ENCODE measurements at regions not wholly inside any gene's neighbourhood (a gene's known extent, or its start where the extent isn't known, plus 50 kb on each side); places are given as distances from the start of the nearest gene placed in this dataset.

GRCh38 chr3:111373239-111373638, 168.8 kb upstream of the CD96 start:
- no peaks in the 10 kb centered on the region for H3K4me1 ChIP-seq (ENCODE audit: control insufficient read depth in 2 of 2, insufficient read depth in 2 of 2, low read length in 2 of 2)
- no peak overlapping the region for H3K4me3 ChIP-seq (ENCODE audit: low read length in 2 of 2)
- no peaks in the 10 kb centered on the region for H3K27me3 ChIP-seq (ENCODE audit: control insufficient read depth in 2 of 2, insufficient read depth in 2 of 2, low read length in 2 of 2)
- H3K27ac ChIP-seq (ENCODE audit: low read depth in 2 of 2, low read length in 2 of 2), result no peak overlapping the region
- H3K36me3 ChIP-seq (ENCODE audit: control insufficient read depth in 2 of 2, insufficient read depth in 2 of 2, low read length in 2 of 2), result no peaks in the 10 kb centered on the region
- peaks cover 0 to 5% of the 10 kb centered on the region in 2 donors for H3K9me3 ChIP-seq (ENCODE audit: control insufficient read depth in 2 of 2, low read length in 2 of 2)
- no peak overlapping the region for H3K9ac ChIP-seq (ENCODE audit: low read depth in 1 of 2, low read length in 2 of 2)

GRCh38 chr3:111373861-111374260, 168.1 kb upstream of the CD96 start:
- no peaks in the 10 kb centered on the region for H3K4me1 ChIP-seq (ENCODE audit: control insufficient read depth in 2 of 2, insufficient read depth in 2 of 2, low read length in 2 of 2)
- H3K4me3 ChIP-seq (ENCODE audit: low read length in 2 of 2), result no peak overlapping the region
- H3K27ac ChIP-seq (ENCODE audit: low read depth in 2 of 2, low read length in 2 of 2), result no peak overlapping the region
- no peaks in the 10 kb centered on the region for H3K36me3 ChIP-seq (ENCODE audit: control insufficient read depth in 2 of 2, insufficient read depth in 2 of 2, low read length in 2 of 2)
- H3K9me3 ChIP-seq (ENCODE audit: control insufficient read depth in 2 of 2, low read length in 2 of 2), result peaks cover 0 to 5% of the 10 kb centered on the region in 2 donors
- H3K27me3 ChIP-seq (ENCODE audit: control insufficient read depth in 2 of 2, insufficient read depth in 2 of 2, low read length in 2 of 2), result no peaks in the 10 kb centered on the region
- H3K9ac ChIP-seq (ENCODE audit: low read depth in 1 of 2, low read length in 2 of 2), result no peak overlapping the region

- Histone ChIP-seq H3K27ac (ENCODE audit: low read depth in 2 of 2, low read length in 2 of 2) (no peak overlapping the region), H3K4me1 (ENCODE audit: control insufficient read depth in 2 of 2, insufficient read depth in 2 of 2, low read length in 2 of 2) (no peaks in the 10 kb centered on the region), H3K9me3 (ENCODE audit: control insufficient read depth in 2 of 2, low read length in 2 of 2) (no peaks in the 10 kb centered on the region), H3K4me3 (ENCODE audit: low read length in 2 of 2) (no peak overlapping the region), H3K9ac (ENCODE audit: low read depth in 1 of 2, low read length in 2 of 2) (no peak overlapping the region), H3K36me3 (ENCODE audit: control insufficient read depth in 2 of 2, insufficient read depth in 2 of 2, low read length in 2 of 2) (no peaks in the 10 kb centered on the region), H3K27me3 (ENCODE audit: control insufficient read depth in 2 of 2, insufficient read depth in 2 of 2, low read length in 2 of 2) (no peaks in the 10 kb centered on the region)
Measured at GRCh38 chr3:111385971-111386495, 156.0 kb upstream of the CD96 start.

GRCh38 chr3:111392894-111393398, 149.1 kb upstream of the CD96 start:
- Histone ChIP-seq H3K9ac (ENCODE audit: low read depth in 1 of 2, low read length in 2 of 2) (no peak overlapping the region), H3K27ac (ENCODE audit: low read depth in 2 of 2, low read length in 2 of 2) (no peak overlapping the region), H3K4me1 (ENCODE audit: control insufficient read depth in 2 of 2, insufficient read depth in 2 of 2, low read length in 2 of 2) (no peaks in the 10 kb centered on the region), H3K4me3 (ENCODE audit: low read length in 2 of 2) (no peak overlapping the region), H3K9me3 (ENCODE audit: control insufficient read depth in 2 of 2, low read length in 2 of 2) (no peaks in the 10 kb centered on the region), H3K36me3 (ENCODE audit: control insufficient read depth in 2 of 2, insufficient read depth in 2 of 2, low read length in 2 of 2) (no peaks in the 10 kb centered on the region), H3K27me3 (ENCODE audit: control insufficient read depth in 2 of 2, insufficient read depth in 2 of 2, low read length in 2 of 2) (no peaks in the 10 kb centered on the region)

- no peak overlapping the region for H3K4me3 ChIP-seq (ENCODE audit: low read length in 2 of 2)
- H3K9me3 ChIP-seq (ENCODE audit: control insufficient read depth in 2 of 2, low read length in 2 of 2), result no peaks in the 10 kb centered on the region
- H3K36me3 ChIP-seq (ENCODE audit: control insufficient read depth in 2 of 2, insufficient read depth in 2 of 2, low read length in 2 of 2), result no peaks in the 10 kb centered on the region
- H3K9ac ChIP-seq (ENCODE audit: low read depth in 1 of 2, low read length in 2 of 2), result no peak overlapping the region
- H3K27me3 ChIP-seq (ENCODE audit: control insufficient read depth in 2 of 2, insufficient read depth in 2 of 2, low read length in 2 of 2), result no peaks in the 10 kb centered on the region
- no peak overlapping the region for H3K27ac ChIP-seq (ENCODE audit: low read depth in 2 of 2, low read length in 2 of 2)
- H3K4me1 ChIP-seq (ENCODE audit: control insufficient read depth in 2 of 2, insufficient read depth in 2 of 2, low read length in 2 of 2), result no peaks in the 10 kb centered on the region
Measured at GRCh38 chr3:111412656-111413055, 129.3 kb upstream of the CD96 start.

GRCh38 chr3:111414531-111414930, 127.5 kb upstream of the CD96 start:
- no peak overlapping the region for H3K9ac ChIP-seq (ENCODE audit: low read depth in 1 of 2, low read length in 2 of 2)
- H3K27me3 ChIP-seq (ENCODE audit: control insufficient read depth in 2 of 2, insufficient read depth in 2 of 2, low read length in 2 of 2), result no peaks in the 10 kb centered on the region
- H3K4me3 ChIP-seq (ENCODE audit: low read length in 2 of 2), result no peak overlapping the region
- H3K27ac ChIP-seq (ENCODE audit: low read depth in 2 of 2, low read length in 2 of 2), result no peak overlapping the region
- no peaks in the 10 kb centered on the region for H3K4me1 ChIP-seq (ENCODE audit: control insufficient read depth in 2 of 2, insufficient read depth in 2 of 2, low read length in 2 of 2)
- no peaks in the 10 kb centered on the region for H3K9me3 ChIP-seq (ENCODE audit: control insufficient read depth in 2 of 2, low read length in 2 of 2)
- H3K36me3 ChIP-seq (ENCODE audit: control insufficient read depth in 2 of 2, insufficient read depth in 2 of 2, low read length in 2 of 2), result no peaks in the 10 kb centered on the region

- Histone ChIP-seq H3K9ac (ENCODE audit: low read depth in 1 of 2, low read length in 2 of 2) (no peak overlapping the region), H3K9me3 (ENCODE audit: control insufficient read depth in 2 of 2, low read length in 2 of 2) (no peaks in the 10 kb centered on the region), H3K27me3 (ENCODE audit: control insufficient read depth in 2 of 2, insufficient read depth in 2 of 2, low read length in 2 of 2) (no peaks in the 10 kb centered on the region), H3K36me3 (ENCODE audit: control insufficient read depth in 2 of 2, insufficient read depth in 2 of 2, low read length in 2 of 2) (no peaks in the 10 kb centered on the region), H3K27ac (ENCODE audit: low read depth in 2 of 2, low read length in 2 of 2) (no peak overlapping the region), H3K4me3 (ENCODE audit: low read length in 2 of 2) (no peak overlapping the region), H3K4me1 (ENCODE audit: control insufficient read depth in 2 of 2, insufficient read depth in 2 of 2, low read length in 2 of 2) (no peaks in the 10 kb centered on the region)
Measured at GRCh38 chr3:111415018-111415417, 127.0 kb upstream of the CD96 start.

GRCh38 chr3:111418391-111418790, 123.6 kb upstream of the CD96 start:
- no peak overlapping the region for H3K27ac ChIP-seq (ENCODE audit: low read depth in 2 of 2, low read length in 2 of 2)
- no peaks in the 10 kb centered on the region for H3K9me3 ChIP-seq (ENCODE audit: control insufficient read depth in 2 of 2, low read length in 2 of 2)
- H3K9ac ChIP-seq (ENCODE audit: low read depth in 1 of 2, low read length in 2 of 2), result no peak overlapping the region
- no peak overlapping the region for H3K4me3 ChIP-seq (ENCODE audit: low read length in 2 of 2)
- no peaks in the 10 kb centered on the region for H3K4me1 ChIP-seq (ENCODE audit: control insufficient read depth in 2 of 2, insufficient read depth in 2 of 2, low read length in 2 of 2)
- H3K27me3 ChIP-seq (ENCODE audit: control insufficient read depth in 2 of 2, insufficient read depth in 2 of 2, low read length in 2 of 2), result no peaks in the 10 kb centered on the region
- H3K36me3 ChIP-seq (ENCODE audit: control insufficient read depth in 2 of 2, insufficient read depth in 2 of 2, low read length in 2 of 2), result no peaks in the 10 kb centered on the region

GRCh38 chr3:111428301-111428700, 113.7 kb upstream of the CD96 start:
- no peaks in the 10 kb centered on the region for H3K27me3 ChIP-seq (ENCODE audit: control insufficient read depth in 2 of 2, insufficient read depth in 2 of 2, low read length in 2 of 2)
- H3K4me1 ChIP-seq (ENCODE audit: control insufficient read depth in 2 of 2, insufficient read depth in 2 of 2, low read length in 2 of 2), result no peaks in the 10 kb centered on the region
- no peaks in the 10 kb centered on the region for H3K9me3 ChIP-seq (ENCODE audit: control insufficient read depth in 2 of 2, low read length in 2 of 2)
- no peak overlapping the region for H3K9ac ChIP-seq (ENCODE audit: low read depth in 1 of 2, low read length in 2 of 2)
- no peak overlapping the region for H3K27ac ChIP-seq (ENCODE audit: low read depth in 2 of 2, low read length in 2 of 2)
- H3K4me3 ChIP-seq (ENCODE audit: low read length in 2 of 2), result no peak overlapping the region
- H3K36me3 ChIP-seq (ENCODE audit: control insufficient read depth in 2 of 2, insufficient read depth in 2 of 2, low read length in 2 of 2), result no peaks in the 10 kb centered on the region

- Histone ChIP-seq H3K9me3 (ENCODE audit: control insufficient read depth in 2 of 2, low read length in 2 of 2) (no peaks in the 10 kb centered on the region), H3K9ac (ENCODE audit: low read depth in 1 of 2, low read length in 2 of 2) (no peak overlapping the region), H3K4me3 (ENCODE audit: low read length in 2 of 2) (no peak overlapping the region), H3K27me3 (ENCODE audit: control insufficient read depth in 2 of 2, insufficient read depth in 2 of 2, low read length in 2 of 2) (no peaks in the 10 kb centered on the region), H3K4me1 (ENCODE audit: control insufficient read depth in 2 of 2, insufficient read depth in 2 of 2, low read length in 2 of 2) (no peaks in the 10 kb centered on the region), H3K27ac (ENCODE audit: low read depth in 2 of 2, low read length in 2 of 2) (no peak overlapping the region), H3K36me3 (ENCODE audit: control insufficient read depth in 2 of 2, insufficient read depth in 2 of 2, low read length in 2 of 2) (no peaks in the 10 kb centered on the region)
Measured at GRCh38 chr3:111434941-111435622, 106.9 kb upstream of the CD96 start.

All from mucosa of rectum (tissue), 2 donors.